ENCODE measurements at regions not wholly inside any gene's neighbourhood (a gene's known extent, or its start where the extent isn't known, plus 50 kb on each side); places are given as distances from the start of the nearest gene placed in this dataset.

DNA sequence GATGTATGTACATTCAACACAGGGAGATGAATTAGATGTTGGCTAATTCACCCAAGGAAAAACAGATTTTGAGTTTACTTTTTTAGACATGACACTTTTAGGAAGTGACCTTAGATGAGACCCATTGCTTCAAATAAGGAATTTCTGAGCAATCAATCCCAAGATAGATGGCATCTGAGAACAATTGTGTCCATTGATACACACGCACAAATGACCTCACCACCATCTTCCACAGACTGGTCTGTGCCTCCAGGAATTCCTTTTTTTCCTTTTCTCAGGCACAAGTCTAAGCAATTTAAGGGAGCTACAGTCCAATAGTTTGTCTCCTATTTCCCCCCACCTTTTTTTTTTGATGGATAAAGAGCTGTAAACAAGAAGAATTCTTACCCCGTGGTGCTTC lies 265.3 kb downstream of the TBL1XR1 start:
- no peak for DNase-seq

- DNase-seq = no peak
Observed at GRCh38 chr3:176930942-176931341, 266.3 kb downstream of the TBL1XR1 start.

DNA sequence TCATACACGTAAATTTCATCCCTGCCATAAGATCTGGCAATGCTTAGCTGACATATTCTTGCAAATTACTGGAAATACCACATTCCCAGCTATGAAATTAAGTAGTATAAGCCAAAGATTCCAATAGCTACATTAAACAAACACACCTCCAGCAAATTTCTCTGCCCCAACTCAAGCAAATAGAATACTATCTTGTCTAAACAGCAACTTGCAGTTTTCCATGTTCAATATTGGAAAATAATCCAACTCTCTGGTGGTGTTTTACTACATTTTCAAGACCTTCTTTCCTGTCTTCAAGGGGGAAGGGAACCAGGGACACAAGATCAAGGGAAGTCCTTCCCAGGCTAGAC lies 268.7 kb downstream of the TBL1XR1 start:
- no peak for DNase-seq

DNA sequence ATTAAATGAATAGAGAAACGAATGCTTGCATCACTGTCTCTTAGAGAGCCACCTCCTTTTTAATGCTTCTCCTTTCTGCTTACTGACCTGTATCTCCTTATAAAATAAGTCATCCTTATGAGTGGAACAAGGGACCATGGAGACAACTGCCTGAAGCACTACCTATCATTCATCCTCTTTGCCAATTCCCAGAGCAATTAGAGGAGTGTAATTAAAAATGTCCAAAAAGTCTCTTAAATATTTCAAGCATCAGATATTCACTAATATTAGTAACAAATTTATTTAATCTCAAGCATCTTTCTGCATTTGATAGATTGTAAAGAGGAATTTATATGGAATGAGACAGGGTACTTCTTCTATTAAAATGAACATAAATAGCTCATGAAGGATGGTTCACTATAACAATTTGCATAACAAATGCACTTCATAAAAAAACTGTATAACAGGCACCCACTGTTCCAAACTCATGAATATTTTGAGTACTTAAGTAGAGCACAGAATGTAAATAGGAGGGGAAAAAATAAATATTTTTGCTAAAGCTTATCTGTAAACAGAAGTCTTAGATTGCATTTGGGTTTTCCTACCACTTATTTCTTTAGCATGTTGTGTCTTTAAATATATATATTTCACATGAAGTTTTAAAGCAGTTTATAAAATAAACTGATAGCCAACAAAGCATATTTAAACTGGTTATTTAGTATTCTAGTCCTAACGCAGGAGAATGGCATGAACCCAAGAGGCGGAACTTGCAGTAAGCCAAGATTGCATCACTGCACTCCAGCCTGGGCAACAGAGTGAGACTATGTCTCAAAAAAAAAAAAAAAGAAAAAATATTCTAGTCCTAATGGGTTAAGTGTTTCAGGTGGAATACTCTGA lies 269.3 kb downstream of the TBL1XR1 start:
- DNase-seq = no peak

DNA sequence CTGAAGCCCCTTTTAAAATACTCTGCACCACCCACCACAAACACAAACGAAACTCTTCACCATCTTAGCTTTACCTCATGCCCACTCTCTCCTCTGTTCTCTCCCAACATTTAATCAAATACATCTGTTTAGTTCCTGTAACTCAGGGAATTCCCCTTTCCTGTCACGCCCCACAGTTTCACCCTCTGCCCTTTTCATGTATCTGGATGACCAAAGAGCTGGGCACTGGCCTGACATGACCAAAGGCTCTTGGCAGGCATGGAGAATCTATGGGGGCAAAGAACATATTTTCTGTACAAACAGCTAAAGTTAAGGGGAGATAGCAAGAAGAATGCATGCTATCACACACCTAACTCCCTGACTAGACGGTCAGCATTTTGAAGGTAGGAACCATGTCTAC lies 270.0 kb downstream of the TBL1XR1 start:
- DNase-seq = no peak

- no peak for DNase-seq
Observed at GRCh38 chr3:176926688-176927087, 270.6 kb downstream of the TBL1XR1 start.

- no peak for DNase-seq
Observed at GRCh38 chr3:176926034-176926433, 271.2 kb downstream of the TBL1XR1 start.

GRCh38 chr3:176920766-176921160 lies 276.5 kb downstream of the TBL1XR1 start:
- no peak for DNase-seq

DNA sequence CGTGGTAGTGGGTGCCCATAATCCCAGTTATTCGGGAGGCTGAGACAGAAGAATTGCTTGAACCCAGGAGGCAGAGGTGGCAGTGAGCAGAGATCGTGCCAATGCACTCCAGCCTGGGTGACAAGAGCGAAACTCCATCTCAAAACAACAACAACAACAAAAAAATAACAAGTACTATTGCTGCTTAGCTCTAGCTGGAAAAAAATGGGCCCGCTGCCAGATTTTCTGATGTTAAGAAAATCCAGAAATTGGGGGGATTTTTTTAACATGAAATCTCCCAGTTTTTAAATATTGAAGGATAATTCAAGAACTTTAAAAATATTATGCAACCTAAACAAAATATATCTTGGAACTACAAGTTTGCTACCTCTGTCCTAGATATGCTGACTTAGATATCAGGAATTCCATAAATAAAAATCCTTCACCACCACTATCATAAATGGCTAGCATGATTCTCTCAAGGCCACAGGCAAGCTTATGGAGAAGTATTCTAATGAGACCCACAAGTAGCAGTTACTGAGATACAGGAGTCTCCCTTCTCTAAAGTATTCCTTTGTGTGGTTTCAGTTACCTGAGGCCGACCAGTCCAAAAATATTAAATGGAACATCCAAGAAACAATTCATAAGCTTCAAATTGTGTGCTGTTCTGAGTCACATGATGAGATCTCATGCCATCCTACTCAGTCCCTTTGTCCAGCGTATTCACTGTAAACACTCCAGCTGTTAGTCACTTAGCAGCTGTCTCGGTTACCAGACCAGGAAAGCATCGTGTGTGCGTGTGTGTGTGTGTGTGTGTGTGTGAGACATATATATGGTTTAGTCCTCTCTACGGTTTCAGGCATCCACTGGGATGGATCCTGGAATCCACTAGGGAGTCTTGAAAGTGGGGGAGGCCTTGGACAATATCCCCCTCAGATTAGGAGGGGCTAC lies 277.2 kb downstream of the TBL1XR1 start:
- no peak for DNase-seq

GRCh38 chr3:176916777-176917176 lies 280.5 kb downstream of the TBL1XR1 start:
- DNase-seq = no peak

DNA sequence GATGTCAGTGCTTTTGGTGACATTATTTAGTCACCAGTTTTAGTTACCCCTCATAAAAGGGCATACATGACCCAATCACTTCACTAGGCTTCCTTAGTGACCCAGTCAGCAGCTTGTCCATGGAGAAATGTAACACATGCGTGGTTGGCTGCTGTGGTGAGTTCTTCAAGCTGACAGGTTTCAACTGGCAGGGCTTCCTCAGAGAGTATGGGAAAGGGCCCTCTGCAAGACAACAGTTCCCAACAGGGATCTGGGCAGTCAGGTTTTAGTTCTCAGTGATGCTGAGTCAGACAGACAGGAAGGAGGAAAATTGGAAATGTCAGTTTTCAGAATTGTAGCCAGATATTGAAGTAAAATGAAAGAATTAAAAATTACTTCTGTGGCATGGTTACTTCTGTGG lies 282.5 kb downstream of the TBL1XR1 start:
- DNase-seq = no peak

DNA sequence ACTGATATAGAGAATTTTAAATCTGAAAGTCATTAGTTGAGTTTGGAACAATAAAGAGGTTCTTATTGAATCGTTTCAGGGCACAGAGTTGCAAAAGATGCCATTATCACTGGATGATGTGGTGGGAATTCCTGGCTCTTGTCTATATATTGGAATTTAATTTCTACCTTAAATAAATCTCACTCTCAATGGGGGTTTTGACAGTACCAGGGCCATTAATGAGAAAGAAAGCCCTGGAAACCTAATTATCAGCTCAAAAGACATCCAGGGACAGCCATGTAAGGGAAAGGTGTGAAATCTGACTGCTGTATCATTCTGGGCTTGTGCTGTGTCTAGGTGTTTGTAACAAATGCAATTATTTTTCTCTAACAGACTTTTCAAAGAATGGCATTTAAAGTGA lies 285.7 kb downstream of the TBL1XR1 start:
- no peak for DNase-seq

DNA sequence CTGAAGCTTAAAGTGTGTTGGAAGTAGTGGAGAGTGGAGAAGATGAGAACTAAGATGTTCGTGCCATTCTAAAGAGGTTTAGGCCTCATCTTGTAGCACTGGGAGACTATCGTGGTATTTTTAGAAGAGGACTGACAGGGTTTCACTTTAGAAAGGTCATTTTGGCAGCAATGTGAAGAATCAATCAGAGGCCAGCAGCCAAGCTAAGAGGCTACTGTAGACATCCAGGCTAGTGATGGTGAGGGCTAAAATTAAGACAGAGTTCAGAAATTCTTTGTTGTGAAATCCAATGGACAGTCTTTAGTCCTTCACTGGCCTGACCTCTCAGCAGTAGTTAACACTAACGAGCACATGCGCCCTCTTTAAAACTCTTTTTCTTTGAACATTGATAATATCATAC lies 288.2 kb downstream of the TBL1XR1 start:
- DNase-seq = no peak

DNA sequence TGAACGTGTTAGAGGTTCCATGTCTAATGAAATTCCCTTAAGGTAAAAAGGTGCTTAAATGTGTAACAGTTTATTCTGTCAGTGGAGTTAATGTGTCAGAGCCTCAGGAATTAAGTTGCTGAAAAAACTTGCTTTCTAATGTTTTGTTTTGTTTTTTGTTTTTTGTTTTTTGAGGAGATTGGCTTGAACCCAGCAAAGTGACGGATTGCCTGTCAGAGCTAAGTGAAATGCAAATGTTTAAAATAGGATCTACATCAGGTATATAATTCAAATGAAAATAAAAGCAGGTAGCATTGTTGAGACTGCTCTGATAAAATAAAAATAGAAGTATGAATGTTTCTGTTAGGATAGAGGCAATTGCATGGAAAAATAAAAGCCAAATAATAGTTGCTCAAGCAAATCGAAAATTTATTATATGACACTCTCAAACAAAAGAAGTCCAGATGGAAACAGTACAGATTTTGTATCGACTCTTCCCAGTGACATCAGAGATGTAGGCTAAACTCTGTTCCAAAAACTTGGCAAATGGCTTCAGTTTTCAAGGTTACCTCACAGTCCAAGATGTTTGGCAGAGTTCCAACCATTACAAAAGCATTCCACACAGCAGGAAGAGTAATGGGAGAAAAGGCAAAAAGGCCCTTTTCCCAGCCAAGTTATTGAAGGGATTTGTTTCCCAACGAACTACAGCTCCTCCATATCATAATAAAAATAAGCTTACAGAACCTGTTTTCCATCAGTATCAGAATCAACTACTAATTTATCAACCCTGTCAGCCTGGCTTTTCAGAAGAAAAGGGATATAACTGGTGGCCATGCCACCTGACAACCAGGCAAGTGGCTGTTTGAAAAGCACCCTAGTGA lies 291.0 kb downstream of the TBL1XR1 start:
- DNase-seq = peak; percentile 26

GRCh38 chr3:176905331-176905730 lies 292.0 kb downstream of the TBL1XR1 start:
- DNase-seq = no peak

GRCh38 chr3:176904506-176904905 lies 292.8 kb downstream of the TBL1XR1 start:
- DNase-seq = no peak

- no peak for DNase-seq
Observed at GRCh38 chr3:176896640-176897039, 300.6 kb downstream of the TBL1XR1 start.

- DNase-seq = no peak
Observed at GRCh38 chr3:176896165-176896564, 301.1 kb downstream of the TBL1XR1 start.

DNA sequence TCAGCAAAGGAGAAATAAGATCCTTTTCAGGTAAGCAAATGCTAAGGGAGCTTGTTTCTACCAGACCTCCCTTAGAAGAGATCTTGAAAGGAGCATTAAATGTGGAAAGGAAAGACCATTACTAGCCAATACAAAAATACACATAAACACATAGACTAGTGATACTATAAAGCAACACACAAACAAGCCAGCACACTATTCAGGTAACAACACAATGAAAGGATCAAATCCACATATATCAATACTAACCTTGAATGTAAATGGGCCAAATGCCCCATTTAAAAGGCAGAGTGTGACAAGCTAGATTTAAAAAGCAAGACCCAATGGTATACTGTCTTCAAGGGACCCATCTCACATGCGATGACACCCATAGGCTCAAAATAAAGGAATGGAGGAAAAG lies 317.6 kb downstream of the TBL1XR1 start:
- DNase-seq = no peak

- no peak for DNase-seq
Observed at GRCh38 chr3:176873261-176873660, 324.0 kb downstream of the TBL1XR1 start.

- DNase-seq = peak; percentile 45
Observed at GRCh38 chr3:176872771-176873209, 324.5 kb downstream of the TBL1XR1 start.

DNA sequence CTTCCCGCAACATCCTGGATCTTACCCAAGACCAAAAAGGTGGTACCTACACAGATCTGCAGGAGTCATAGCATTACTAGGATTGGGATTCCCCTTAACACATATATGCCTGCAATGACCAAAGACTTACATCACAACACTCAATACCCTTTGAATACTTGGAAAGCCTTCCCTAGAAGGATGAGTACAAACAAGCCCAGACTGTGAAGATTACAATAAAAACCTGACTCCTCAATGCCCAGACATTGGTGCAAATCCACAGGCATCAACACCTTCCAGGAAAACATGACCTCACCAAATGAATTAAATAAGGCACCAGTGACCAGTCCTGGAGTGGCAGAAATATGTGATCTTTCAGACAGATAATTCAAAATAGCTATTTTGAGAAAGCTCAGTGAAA lies 326.8 kb downstream of the TBL1XR1 start:
- no peak for DNase-seq
